Skeletal muscle satellite cell (primary cell): ENCODE measurements at regions not wholly inside any gene's neighbourhood (a gene's known extent, or its start where the extent isn't known, plus 50 kb on each side); places are given as distances from the start of the nearest gene placed in this dataset.
A peak's percentile ranks its signal among the peaks of the same experiment; 100 is the strongest.

ENCODE experiments used
- H3K27me3 ChIP-seq: 2 replicates; pipeline ENCODE4 v1.7.0; 2013; ENCODE audit warnings: low read length; ENCODE audit not compliant: control insufficient read depth, insufficient read depth
- H3K36me3 ChIP-seq: 2 replicates; pipeline ENCODE4 v1.7.0; 2013; ENCODE audit warnings: mild to moderate bottlenecking, control low read depth, low read length; ENCODE audit not compliant: insufficient read depth
- H3K4me1 ChIP-seq: 2 replicates; pipeline ENCODE4 v1.7.0; 2013; ENCODE audit warnings: low read length; ENCODE audit not compliant: control insufficient read depth, insufficient read depth
- H3K4me2 ChIP-seq: 2 replicates; pipeline ENCODE4 v1.7.0; 2013; ENCODE audit warnings: mild to moderate bottlenecking, low read length
- H3K4me3 ChIP-seq: 2 replicates; pipeline ENCODE4 v1.7.0; 2013; ENCODE audit warnings: low read length
- H3K9ac ChIP-seq: 2 replicates; pipeline ENCODE4 v1.7.0; 2013; ENCODE audit warnings: mild to moderate bottlenecking, low read depth, low read length, moderate library complexity
- H3K9me3 ChIP-seq: replicated peaks from 2 replicates; pipeline ENCODE4 v1.7.0; 2013; ENCODE audit warnings: mild to moderate bottlenecking, control low read depth, low read length

DNA sequence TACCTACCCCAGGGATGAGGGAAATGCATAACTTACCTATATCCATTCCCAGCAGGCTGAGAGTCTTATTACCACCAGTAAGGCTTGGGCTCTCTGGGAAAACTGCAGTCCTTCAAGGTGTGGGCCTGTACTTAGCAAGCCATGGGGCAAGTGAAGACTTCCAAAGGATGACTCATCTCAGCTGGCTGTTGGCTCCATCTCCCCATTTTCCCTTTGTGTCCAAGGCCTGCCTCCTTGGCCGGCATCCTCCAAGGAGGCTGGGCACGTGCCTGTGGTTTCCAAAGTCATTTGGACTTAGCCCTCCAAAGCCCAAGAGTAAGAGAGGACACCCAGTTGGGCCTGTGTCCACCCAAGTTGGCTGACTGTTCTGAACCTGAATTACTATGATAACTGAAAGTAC is 89.8 kb downstream of the TMEM100 start:
- Histone ChIP-seq H3K9me3 (no peaks in the 10 kb centered on the region), H3K36me3 (no peaks in the 10 kb centered on the region), H3K27me3 (no peaks in the 10 kb centered on the region), H3K9ac (no peak overlapping the region), H3K4me2 (no peak overlapping the region), H3K4me1 (no peaks in the 10 kb centered on the region), H3K4me3 (no peak overlapping the region)

DNA sequence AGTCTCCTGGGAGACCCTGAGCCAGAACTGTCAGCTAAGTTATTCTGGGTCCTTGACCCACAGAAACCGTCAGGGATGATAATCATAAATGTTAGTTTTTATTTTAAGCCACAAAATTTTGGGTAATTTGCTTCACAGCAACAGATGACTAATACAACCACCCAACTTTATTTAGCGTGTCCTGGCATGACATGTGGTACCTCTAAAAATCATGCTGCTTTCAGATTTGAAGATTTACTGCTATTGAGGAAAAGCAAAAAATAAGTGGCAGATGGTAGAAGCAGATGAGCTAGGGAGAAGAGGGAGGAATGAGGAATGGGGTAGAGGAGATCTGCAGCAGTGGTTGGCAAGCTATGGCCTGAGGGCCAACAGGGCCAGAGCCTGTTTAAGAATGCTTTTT is 90.4 kb downstream of the TMEM100 start:
- H3K4me3 ChIP-seq = no peak overlapping the region
- H3K4me2 ChIP-seq = no peak overlapping the region

DNA sequence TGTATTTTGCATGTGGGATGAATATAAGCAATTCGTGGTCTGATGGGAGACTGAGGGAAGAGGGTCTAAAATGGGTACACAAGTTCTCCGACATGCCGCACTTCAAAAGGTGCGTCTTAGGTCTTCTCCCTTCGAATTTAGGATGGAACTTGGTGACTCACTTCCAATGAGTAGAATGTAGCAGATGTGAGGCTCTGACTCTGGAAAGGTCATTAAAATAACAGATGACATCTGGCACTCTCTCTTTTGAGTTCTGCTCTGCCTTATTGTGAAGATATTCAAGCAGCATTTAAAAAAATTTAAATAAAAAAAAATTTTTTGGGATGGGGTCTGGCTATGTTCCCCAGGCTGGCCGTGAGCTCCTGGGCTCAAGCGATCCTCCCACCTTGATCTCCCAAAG is 92.7 kb downstream of the TMEM100 start:
- Histone ChIP-seq H3K4me2 (no peak overlapping the region), H3K9me3 (no peaks in the 10 kb centered on the region), H3K4me1 (no peaks in the 10 kb centered on the region), H3K27me3 (no peaks in the 10 kb centered on the region), H3K36me3 (no peaks in the 10 kb centered on the region), H3K4me3 (no peak overlapping the region), H3K9ac (no peak overlapping the region)

More for the DNA sequence above, 90.4 kb downstream of the TMEM100 start:
- H3K36me3 ChIP-seq = no peaks in the 10 kb centered on the region
- H3K9me3 ChIP-seq = no peaks in the 10 kb centered on the region
- H3K9ac ChIP-seq = no peak overlapping the region
- no peaks in the 10 kb centered on the region for H3K4me1 ChIP-seq
- no peaks in the 10 kb centered on the region for H3K27me3 ChIP-seq

DNA sequence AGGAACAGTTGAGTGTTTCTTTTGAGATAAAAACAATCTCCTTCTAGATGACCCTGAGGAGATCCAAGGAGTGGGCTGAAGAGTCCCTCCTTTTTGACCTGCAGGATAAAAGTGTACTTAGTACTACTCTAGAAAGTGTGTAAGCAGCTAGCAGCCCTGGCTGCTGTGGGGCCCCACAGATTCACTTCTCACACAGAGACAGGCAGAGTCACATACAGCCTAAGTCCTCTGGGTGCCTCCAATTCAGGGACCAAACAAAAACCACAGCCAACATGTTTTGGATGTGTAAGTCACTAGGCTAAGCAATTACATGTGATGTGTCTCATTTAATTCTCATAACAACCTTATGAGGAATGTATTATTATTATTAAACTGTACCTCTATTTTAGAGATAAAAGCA is 97.1 kb downstream of the TMEM100 start:
- Histone ChIP-seq H3K9me3 (no peaks in the 10 kb centered on the region), H3K27me3 (peaks cover 13% of the 10 kb centered on the region), H3K36me3 (no peaks in the 10 kb centered on the region), H3K4me2 (no peak overlapping the region), H3K9ac (no peak overlapping the region), H3K4me3 (no peak overlapping the region), H3K4me1 (no peaks in the 10 kb centered on the region)

DNA sequence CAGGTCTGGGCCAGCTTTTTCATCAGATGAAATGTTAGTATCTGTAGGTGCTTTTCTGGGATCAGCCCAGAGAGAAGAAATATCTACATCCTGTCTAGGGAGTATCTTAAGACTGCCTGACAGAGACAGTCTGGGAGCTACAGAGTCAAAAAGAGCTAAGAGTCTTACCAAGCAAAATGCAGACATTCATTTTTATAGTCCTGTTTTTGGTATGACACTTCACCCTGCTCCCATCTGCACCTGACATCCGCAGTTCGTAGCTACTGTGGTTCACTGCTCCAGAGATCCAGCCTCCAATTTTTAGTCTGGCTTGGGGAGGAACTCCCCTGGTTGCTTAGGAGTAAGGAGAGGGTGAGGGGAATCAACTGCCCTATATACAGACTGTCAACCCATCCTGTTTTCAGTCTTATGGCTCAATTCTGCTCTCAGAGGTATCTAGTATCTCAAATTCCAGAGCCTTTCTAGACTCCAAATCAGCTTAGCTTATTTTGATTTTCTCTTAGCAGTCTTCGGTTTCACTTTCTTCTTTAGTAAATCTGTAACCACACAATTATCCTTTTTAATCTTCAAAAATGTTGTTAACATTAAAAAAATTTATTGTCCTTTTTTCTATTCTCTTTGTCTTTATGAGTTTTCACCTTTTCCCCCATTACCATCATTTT is 97.8 kb downstream of the TMEM100 start:
- H3K4me1 ChIP-seq = no peaks in the 10 kb centered on the region
- no peak overlapping the region for H3K9ac ChIP-seq
- H3K4me2 ChIP-seq = no peak overlapping the region
- H3K4me3 ChIP-seq = no peak overlapping the region
- peaks cover 13% of the 10 kb centered on the region for H3K27me3 ChIP-seq
- no peaks in the 10 kb centered on the region for H3K36me3 ChIP-seq
- H3K9me3 ChIP-seq = no peaks in the 10 kb centered on the region

DNA sequence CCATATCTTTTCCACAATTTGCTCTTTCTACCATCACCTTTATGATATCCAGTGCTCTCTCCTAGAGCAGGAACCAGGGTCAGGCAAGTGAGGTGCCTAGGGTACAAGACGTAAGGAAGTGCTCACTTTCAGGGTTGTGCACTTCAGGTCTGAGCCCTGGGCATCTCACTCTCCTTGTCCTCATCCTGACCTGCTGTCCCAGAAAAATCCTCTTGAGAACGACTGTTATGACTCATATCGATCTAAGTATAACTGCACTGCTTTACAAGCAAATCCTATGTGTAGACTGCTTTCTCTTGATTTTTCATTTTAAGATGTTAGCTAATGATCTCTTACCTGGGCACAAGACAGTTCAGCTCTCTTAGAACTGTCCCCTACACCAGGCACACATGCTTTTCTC is 100.1 kb downstream of the TMEM100 start:
- H3K4me1 ChIP-seq = no peaks in the 10 kb centered on the region
- no peak overlapping the region for H3K4me2 ChIP-seq
- no peak overlapping the region for H3K4me3 ChIP-seq
- no peaks in the 10 kb centered on the region for H3K36me3 ChIP-seq
- peaks cover 13% of the 10 kb centered on the region for H3K27me3 ChIP-seq
- no peak overlapping the region for H3K9ac ChIP-seq
- H3K9me3 ChIP-seq = no peaks in the 10 kb centered on the region

DNA sequence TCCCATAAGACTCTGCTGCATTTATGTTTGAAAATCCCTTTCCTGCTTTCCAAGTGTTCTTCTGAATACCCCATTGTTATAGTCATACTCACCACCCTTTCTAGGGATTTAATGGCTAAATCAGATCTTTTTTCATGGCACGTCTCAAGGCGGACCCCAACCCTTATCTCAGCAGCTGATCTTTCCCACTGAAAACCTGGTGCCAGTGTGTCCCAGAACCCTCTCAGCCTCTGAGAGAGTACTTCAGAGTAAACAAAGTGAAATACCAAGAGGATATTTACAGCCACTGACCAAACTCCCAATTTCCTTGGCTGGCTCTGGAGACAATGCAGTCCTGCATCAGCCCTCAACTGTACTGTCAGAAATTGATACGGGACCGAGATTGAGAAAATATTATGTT is 101.7 kb downstream of the TMEM100 start:
- Histone ChIP-seq H3K27me3 (peaks cover 13% of the 10 kb centered on the region), H3K4me3 (no peak overlapping the region), H3K36me3 (no peaks in the 10 kb centered on the region), H3K4me1 (no peaks in the 10 kb centered on the region), H3K9me3 (no peaks in the 10 kb centered on the region), H3K9ac (no peak overlapping the region), H3K4me2 (no peak overlapping the region)

DNA sequence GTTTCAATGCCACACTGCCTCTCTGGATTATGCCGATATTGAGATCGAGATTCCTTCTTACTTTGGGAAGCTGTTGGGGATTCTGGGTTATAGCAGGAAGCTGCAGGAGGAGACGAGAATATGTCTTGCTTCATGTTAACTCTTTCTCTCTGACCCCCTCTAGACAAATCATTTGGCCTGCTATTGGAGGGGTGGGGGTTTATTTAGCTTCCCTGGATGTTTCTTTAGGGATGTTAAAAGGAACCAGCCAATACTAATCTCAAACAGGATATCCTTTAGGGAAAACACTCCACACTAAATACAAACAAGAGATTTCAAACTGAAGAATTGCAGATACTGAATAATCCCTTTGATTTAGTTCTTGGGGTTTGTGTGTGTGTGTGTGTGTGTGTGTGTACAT is 102.6 kb downstream of the TMEM100 start:
- Histone ChIP-seq H3K9ac (no peak overlapping the region), H3K4me3 (no peak overlapping the region), H3K9me3 (no peaks in the 10 kb centered on the region), H3K27me3 (peaks cover 13% of the 10 kb centered on the region), H3K4me2 (no peak overlapping the region), H3K36me3 (no peaks in the 10 kb centered on the region), H3K4me1 (no peaks in the 10 kb centered on the region)

DNA sequence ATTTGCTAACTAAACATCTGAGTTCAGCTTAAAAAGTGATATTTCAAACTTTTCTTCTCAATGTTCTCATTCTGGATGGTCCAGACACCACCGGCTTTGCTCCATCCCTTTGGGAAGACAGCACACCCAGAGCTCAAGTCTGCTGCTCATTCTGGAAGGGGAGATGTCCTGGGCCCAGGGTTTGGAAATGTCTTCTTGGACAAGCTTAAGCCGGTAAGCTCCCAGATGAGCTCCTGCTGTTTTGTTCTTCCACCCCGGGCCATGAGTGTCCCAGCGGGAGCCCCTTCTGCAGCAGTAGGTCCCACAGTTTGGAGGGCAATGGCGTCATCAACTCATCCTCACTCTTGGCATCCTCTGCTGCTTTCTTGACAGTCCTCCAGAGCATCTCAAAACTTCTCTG is 105.2 kb downstream of the TMEM100 start:
- Histone ChIP-seq H3K27me3 (peaks cover 4% of the 10 kb centered on the region), H3K9ac (no peak overlapping the region), H3K36me3 (no peaks in the 10 kb centered on the region), H3K4me3 (no peak overlapping the region), H3K4me1 (no peaks in the 10 kb centered on the region), H3K4me2 (no peak overlapping the region), H3K9me3 (no peaks in the 10 kb centered on the region)

DNA sequence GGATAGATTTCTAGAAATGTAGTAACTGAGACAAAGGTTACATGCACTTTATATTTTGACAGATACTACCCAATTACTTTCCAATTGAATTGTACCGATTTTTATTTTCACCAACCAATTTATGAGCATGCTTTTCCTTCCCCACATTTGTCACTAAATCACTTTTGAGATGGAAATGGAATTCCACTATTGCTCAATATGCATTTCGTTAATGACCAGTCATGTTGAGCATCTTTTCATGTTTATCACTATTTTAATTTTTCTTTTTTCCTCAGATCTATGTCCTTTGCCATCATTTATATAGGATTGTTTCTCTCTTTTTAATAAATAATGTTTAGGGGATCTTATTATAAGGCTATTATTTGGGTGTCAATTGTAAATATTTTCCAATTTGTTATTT is 102.8 kb upstream of the SMIM36 start:
- Histone ChIP-seq H3K9ac (no peak overlapping the region), H3K4me1 (peaks cover 7% of the 10 kb centered on the region), H3K4me2 (no peak overlapping the region), H3K27me3 (no peaks in the 10 kb centered on the region), H3K4me3 (no peak overlapping the region), H3K9me3 (no peaks in the 10 kb centered on the region), H3K36me3 (no peaks in the 10 kb centered on the region)

DNA sequence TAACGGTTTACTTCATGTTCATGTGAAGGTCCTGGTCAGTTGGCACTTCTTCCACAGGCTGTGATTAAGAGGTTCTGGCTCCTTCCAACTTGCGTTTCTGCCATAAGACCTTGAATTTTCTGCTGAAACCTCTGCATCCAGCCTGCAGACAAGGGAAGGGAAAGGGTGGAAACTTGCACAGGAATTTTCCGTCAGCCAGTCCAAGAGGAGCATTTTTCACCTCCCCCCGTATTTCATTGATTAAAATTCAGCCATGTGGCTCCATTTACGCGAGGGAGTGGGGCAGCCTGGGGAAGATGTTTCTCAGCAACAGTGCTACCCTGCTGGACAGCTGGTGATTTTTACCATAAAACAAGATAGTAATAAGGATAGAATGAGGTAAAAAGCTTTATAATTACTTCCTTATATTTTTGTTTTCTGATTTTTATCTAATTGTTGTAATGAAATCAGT is 101.5 kb upstream of the SMIM36 start:
- Histone ChIP-seq H3K27me3 (no peaks in the 10 kb centered on the region), H3K36me3 (no peaks in the 10 kb centered on the region), H3K4me2 (no peak overlapping the region), H3K4me1 (peaks cover 8% of the 10 kb centered on the region), H3K4me3 (no peak overlapping the region), H3K9ac (no peak overlapping the region), H3K9me3 (no peaks in the 10 kb centered on the region)

DNA sequence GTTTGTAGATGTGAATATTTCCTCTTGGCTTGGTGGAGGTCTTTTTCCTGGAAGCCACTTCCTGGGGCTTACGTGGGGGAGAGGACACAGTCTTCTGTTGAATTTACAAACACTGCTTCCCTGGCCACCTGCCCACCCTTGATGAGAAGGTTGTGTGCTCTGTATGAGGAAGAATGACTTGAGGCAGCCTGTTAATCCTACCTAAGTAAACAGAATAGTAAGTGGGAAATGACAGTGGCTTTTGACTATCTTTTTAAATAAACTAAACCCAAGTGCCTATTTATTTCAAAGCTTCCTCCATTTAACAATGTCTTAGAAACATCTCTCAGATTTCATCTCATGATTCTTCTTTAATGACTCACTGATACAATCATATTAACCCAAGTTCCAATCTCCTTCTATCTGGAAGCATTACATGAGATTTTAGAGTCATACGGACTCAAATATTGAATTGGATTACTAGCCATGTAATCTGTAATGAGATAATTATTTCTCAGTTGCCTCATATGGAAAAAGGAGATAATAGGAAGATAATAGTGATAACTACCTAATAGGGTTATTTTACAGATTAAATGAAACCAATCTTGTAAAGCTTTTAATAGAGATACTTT is 96.6 kb upstream of the SMIM36 start:
- Histone ChIP-seq H3K9me3 (no peaks in the 10 kb centered on the region), H3K9ac (no peak overlapping the region)

More for the DNA sequence above, 96.6 kb upstream of the SMIM36 start:
- Histone ChIP-seq H3K27me3 (no peaks in the 10 kb centered on the region), H3K4me3 (no peak overlapping the region), H3K4me2 (peak overlapping the region; percentile 43), H3K4me1 (peaks cover 21% of the 10 kb centered on the region), H3K36me3 (no peaks in the 10 kb centered on the region)
